OCI-LY7 (cell line): ENCODE measurements at regions not wholly inside any gene's neighbourhood (a gene's known extent, or its start where the extent isn't known, plus 50 kb on each side); places are given as distances from the start of the nearest gene placed in this dataset.

Source experiments
- BruUV-seq: library from RNA; stranded (reverse); fragments of 400-500 nt; replicated peaks from 2 replicates; lab custom pipeline; 2021; lab: Mats Ljungman, UMichigan
- CTCF ChIA-PET: fragments of 300-600 bp; sonication (Branson Sonifier 250); formaldehyde crosslinking; loops from one replicate; lab custom pipeline; 2022; ENCODE audit warnings: antibody characterized with exemption; ENCODE audit not compliant: unreplicated experiment; lab: Charles Lee
- POLR2A ChIA-PET: fragments of 300-600 bp; sonication (Branson Sonifier 250); formaldehyde crosslinking; loops from one replicate; lab custom pipeline; 2022; ENCODE audit warnings: antibody characterized with exemption; lab: Charles Lee
- DNase-seq: peaks from one replicate; pipeline ENCODE4 v3.0.0-alpha.2; 2015; ENCODE audit warnings: low spot score
- H2AFZ ChIP-seq: fragments of 200-600 bp; sonication (generic), shearing (Covaris generic); 2 replicates; pipeline ENCODE4 v1.6.1; 2014; ENCODE audit warnings: mild to moderate bottlenecking, antibody characterized with exemption, low read length, moderate library complexity
- H3K27ac ChIP-seq: fragments of 200-600 bp; sonication (generic); 2 replicates; pipeline ENCODE4 v1.5.1; 2014; ENCODE audit warnings: mixed run types, low read depth, mild to moderate bottlenecking, moderate library complexity, low read length, inconsistent platforms; ENCODE audit not compliant: poor library complexity, severe bottlenecking
- H3K36me3 ChIP-seq: fragments of 200-600 bp; sonication (generic); 2 replicates; pipeline ENCODE4 v1.6.1; 2014; ENCODE audit warnings: mild to moderate bottlenecking, antibody characterized with exemption, low read length, moderate library complexity, mixed read lengths; ENCODE audit not compliant: insufficient read depth
- H3K4me1 ChIP-seq: fragments of 200-600 bp; sonication (generic); 2 replicates; pipeline ENCODE4 v1.5.1; 2014; ENCODE audit warnings: mild to moderate bottlenecking, low read length; ENCODE audit not compliant: insufficient read depth, poor library complexity, severe bottlenecking
- H3K4me2 ChIP-seq: fragments of 200-600 bp; sonication (generic); 2 replicates; pipeline ENCODE4 v1.6.1; 2014; ENCODE audit warnings: mild to moderate bottlenecking, low read length
- H3K4me3 ChIP-seq: fragments of 200-600 bp; sonication (generic); 2 replicates; pipeline ENCODE4 v1.5.1; 2014; ENCODE audit warnings: mild to moderate bottlenecking, low read depth, low read length; ENCODE audit not compliant: poor library complexity, severe bottlenecking
- H3K79me2 ChIP-seq: fragments of 200-600 bp; sonication (generic); 2 replicates; pipeline ENCODE4 v1.6.1; 2016; ENCODE audit warnings: low read depth, mild to moderate bottlenecking, low read length, moderate library complexity, mixed read lengths; ENCODE audit not compliant: insufficient read depth
- H3K9me2 ChIP-seq: fragments of 200-600 bp; sonication (generic); 2 replicates; pipeline ENCODE4 v1.6.1; 2016; ENCODE audit warnings: mild to moderate bottlenecking, low read length, mixed read lengths; ENCODE audit not compliant: insufficient read depth
- H3K9me3 ChIP-seq: fragments of 200-600 bp; sonication (generic); 2 replicates; pipeline ENCODE4 v1.6.1; 2014; ENCODE audit warnings: mild to moderate bottlenecking, mixed run types, low read length, mixed read lengths
- H4K20me1 ChIP-seq: fragments of 200-600 bp; sonication (generic); 2 replicates; pipeline ENCODE4 v1.6.1; 2014; ENCODE audit warnings: mild to moderate bottlenecking, antibody characterized with exemption, low read length, moderate library complexity, mixed read lengths; ENCODE audit not compliant: insufficient read depth
- CTCF ChIP-seq: fragments of 200-600 bp; sonication (generic); conservative IDR thresholded peaks from 2 replicates; pipeline ENCODE4 v1.5.1; 2014; ENCODE audit warnings: mild to moderate bottlenecking, antibody characterized with exemption, low read length, moderate library complexity, mixed read lengths
- EZH2phosphoT487 ChIP-seq: fragments of 200-600 bp; sonication (generic); IDR thresholded peaks from 2 replicates; pipeline ENCODE4 v1.6.1; 2018; ENCODE audit warnings: low read depth, borderline replicate concordance, mild to moderate bottlenecking, mixed run types, antibody characterized with exemption, low read length, moderate library complexity, mixed read lengths
- intact Hi-C: fragments of 100-400 bp; cut with micrococcal nuclease; formaldehyde crosslinking; loops from one replicate; pipeline ENCODE4 v1.10.0; 2022; ENCODE audit not compliant: unreplicated experiment

GRCh38 chr13:24043590-24044350 lies 116.8 kb upstream of the SPATA13 start:
- Histone ChIP-seq H3K27ac (no peak overlapping the region), H3K9me3 (peaks cover 8% of the 10 kb centered on the region), H3K36me3 (no peaks in the 10 kb centered on the region), H4K20me1 (no peaks in the 10 kb centered on the region), H2AFZ (no peak overlapping the region), H3K9me2 (no peaks in the 10 kb centered on the region), H3K79me2 (no peaks in the 10 kb centered on the region), H3K4me3 (no peak overlapping the region), H3K4me2 (no peak overlapping the region), H3K4me1 (no peaks in the 10 kb centered on the region)
- POLR2A ChIA-PET: interaction anchor here (0.9 kb wide), 1 partner anchor 520 kb away, joined by 3 read pairs; no protein-coding TSS in a partner anchor
- DNase-seq: no peak
- intact Hi-C loops: no loop called here
- no TSS peak for BruUV-seq
- TF ChIP-seq CTCF (no peak), EZH2phosphoT487 (no peak)
- CTCF ChIA-PET: interaction anchor here (0.6 kb wide), 1 partner anchor 213 kb away, joined by 4 read pairs; no protein-coding TSS in a partner anchor

- no peaks in the 10 kb centered on the region for H3K36me3 ChIP-seq
- no peaks in the 10 kb centered on the region for H4K20me1 ChIP-seq
- no peak overlapping the region for H3K4me3 ChIP-seq
- intact Hi-C loops: no loop called here
- DNase-seq: no peak
- ChIA-PET CTCF (no interaction called here), POLR2A (no interaction called here)
- BruUV-seq: no TSS peak
- H3K27ac ChIP-seq: no peak overlapping the region
- H3K9me3 ChIP-seq: peaks cover 8% of the 10 kb centered on the region
- H3K9me2 ChIP-seq: no peaks in the 10 kb centered on the region
- H3K79me2 ChIP-seq: no peaks in the 10 kb centered on the region
- no peak overlapping the region for H2AFZ ChIP-seq
- no peak for TF ChIP-seq EZH2phosphoT487
- TF ChIP-seq CTCF: no peak
- H3K4me1 ChIP-seq: no peaks in the 10 kb centered on the region
- H3K4me2 ChIP-seq: no peak overlapping the region
Observed at GRCh38 chr13:24045597-24045996, 114.9 kb upstream of the SPATA13 start.

- peaks cover 3% of the 10 kb centered on the region for H3K4me1 ChIP-seq
- intact Hi-C loops: no loop called here
- no peak overlapping the region for H3K4me3 ChIP-seq
- BruUV-seq: no TSS peak
- ChIA-PET POLR2A (interaction anchor here (0.9 to 1.0 kb wide), 2 partner anchors 9 to 178 kb away, joined by 3 to 4 read pairs; no protein-coding TSS in a partner anchor), CTCF (no interaction called here)
- H3K4me2 ChIP-seq: no peak overlapping the region
- no peak overlapping the region for H2AFZ ChIP-seq
- no peaks in the 10 kb centered on the region for H3K36me3 ChIP-seq
- H3K9me2 ChIP-seq: no peaks in the 10 kb centered on the region
- no peak overlapping the region for H3K27ac ChIP-seq
- TF ChIP-seq CTCF (no peak), EZH2phosphoT487 (no peak)
- H3K9me3 ChIP-seq: peaks cover 8% of the 10 kb centered on the region
- no peaks in the 10 kb centered on the region for H4K20me1 ChIP-seq
- no peak for DNase-seq
- H3K79me2 ChIP-seq: no peaks in the 10 kb centered on the region; the same call in 1 of the 2 replicates
Observed at GRCh38 chr13:24050292-24050711, 110.2 kb upstream of the SPATA13 start.
